H1 (cell line): ENCODE measurements at regions not wholly inside any gene's neighbourhood (a gene's known extent, or its start where the extent isn't known, plus 50 kb on each side); places are given as distances from the start of the nearest gene placed in this dataset.

Experiments
- CHD2 ChIP-seq: IDR thresholded peaks from 2 replicates; pipeline ENCODE4 v1.6.1; 2012; ENCODE audit warnings: low read length, improper control_type of control experiment
- CTCF ChIP-seq, 3 experiments: IDR thresholded peaks; 1 replicate in 2 of 3; 2 replicates in 1 of 3; pipeline versions ENCODE4 v1.5.1 to v1.6.1; 2011; ENCODE audit warnings: low read length in 3 of 3, mild to moderate bottlenecking in 3 of 3, inconsistent platforms in 2 of 3, low read depth in 1 of 3, moderate library complexity in 1 of 3; ENCODE audit not compliant: insufficient read depth in 1 of 3; ENCODE audit errors: control extremely low read depth in 1 of 3
- EZH2 ChIP-seq: fragments of 200-600 bp; sonication (generic); IDR thresholded peaks from 2 replicates; pipeline ENCODE4 v1.7.1; 2012; ENCODE audit warnings: low read depth, mild to moderate bottlenecking, moderate library complexity, low read length, inconsistent platforms; ENCODE audit not compliant: severe bottlenecking
- NRF1 ChIP-seq: IDR thresholded peaks from 2 replicates; pipeline ENCODE4 v1.6.1; 2011; ENCODE audit warnings: mild to moderate bottlenecking, low read depth, low read length, improper control_type of control experiment
- POLR2AphosphoS5 ChIP-seq: IDR thresholded peaks from 2 replicates; pipeline ENCODE4 v1.6.1; 2011; ENCODE audit warnings: low read depth, low read length
- RFX5 ChIP-seq: IDR thresholded peaks from 2 replicates; pipeline ENCODE4 v1.6.1; 2011; ENCODE audit warnings: low read depth, low read length, improper control_type of control experiment, borderline replicate concordance
- SP2 ChIP-seq: IDR thresholded peaks from 2 replicates; pipeline ENCODE4 v1.6.1; 2012; ENCODE audit warnings: mild to moderate bottlenecking, low read length, inconsistent platforms
- TF ChIP-seq, protein P1 (sequence below): IDR thresholded peaks from 2 replicates; pipeline ENCODE4 v1.6.1; 2012; ENCODE audit warnings: low read length, inconsistent platforms
- TF ChIP-seq, protein P2 (sequence below): IDR thresholded peaks from 2 replicates; pipeline ENCODE4 v1.6.1; 2012; ENCODE audit warnings: inconsistent platforms

DNA sequence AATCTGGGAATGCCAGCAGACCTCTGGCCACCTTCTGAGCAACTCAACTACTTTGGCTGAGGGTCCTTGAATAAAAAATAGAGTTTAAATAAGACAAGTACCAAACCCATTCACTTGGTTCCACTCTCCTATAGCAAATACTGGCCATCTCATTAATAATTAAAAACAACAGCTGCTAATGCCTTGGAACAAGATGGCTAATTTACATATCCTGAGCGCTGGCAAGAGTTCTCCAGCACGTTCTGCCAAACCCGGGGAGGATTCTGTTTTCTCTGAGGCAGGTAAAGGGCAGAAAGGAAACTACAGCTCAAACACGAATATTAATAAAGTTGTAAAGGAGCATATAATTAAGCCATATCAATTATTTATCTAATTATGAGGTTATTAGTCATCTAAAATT is 1123.7 kb downstream of the TDRD15 start:
- TF ChIP-seq CTCF (IDR thresholded peaks at IDR 0.05; ENCODE audit: control extremely low read depth in 1 of 3, insufficient read depth in 1 of 3, low read depth in 1 of 3, low read length in 3 of 3) (no peak), NRF1 (no peak), EZH2 (no peak), POLR2AphosphoS5 (no peak), RFX5 (no peak), CHD2 (no peak), SP2 (no peak)
- TF ChIP-seq, protein P1, sequence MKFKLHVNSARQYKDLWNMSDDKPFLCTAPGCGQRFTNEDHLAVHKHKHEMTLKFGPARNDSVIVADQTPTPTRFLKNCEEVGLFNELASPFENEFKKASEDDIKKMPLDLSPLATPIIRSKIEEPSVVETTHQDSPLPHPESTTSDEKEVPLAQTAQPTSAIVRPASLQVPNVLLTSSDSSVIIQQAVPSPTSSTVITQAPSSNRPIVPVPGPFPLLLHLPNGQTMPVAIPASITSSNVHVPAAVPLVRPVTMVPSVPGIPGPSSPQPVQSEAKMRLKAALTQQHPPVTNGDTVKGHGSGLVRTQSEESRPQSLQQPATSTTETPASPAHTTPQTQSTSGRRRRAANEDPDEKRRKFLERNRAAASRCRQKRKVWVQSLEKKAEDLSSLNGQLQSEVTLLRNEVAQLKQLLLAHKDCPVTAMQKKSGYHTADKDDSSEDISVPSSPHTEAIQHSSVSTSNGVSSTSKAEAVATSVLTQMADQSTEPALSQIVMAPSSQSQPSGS: no peak
- TF ChIP-seq, protein P2, sequence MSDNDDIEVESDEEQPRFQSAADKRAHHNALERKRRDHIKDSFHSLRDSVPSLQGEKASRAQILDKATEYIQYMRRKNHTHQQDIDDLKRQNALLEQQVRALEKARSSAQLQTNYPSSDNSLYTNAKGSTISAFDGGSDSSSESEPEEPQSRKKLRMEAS: no peak
